K562 (cell line): ENCODE measurements at regions not wholly inside any gene's neighbourhood (a gene's known extent, or its start where the extent isn't known, plus 50 kb on each side); places are given as distances from the start of the nearest gene placed in this dataset.

Experiments
- ATAC-seq: fragments of 200-7000 bp; cut with Tn5 transposase; 3 replicates; pipeline ENCODE4 v1.9.1; 2020; ENCODE audit warnings: moderate library complexity
- BruUV-seq: library from RNA; stranded (reverse); fragments of 400-500 nt; replicated peaks from 2 replicates; lab custom pipeline; 2021; lab: Mats Ljungman, UMichigan
- CTCF ChIA-PET: fragments of 300-600 bp; formaldehyde crosslinking; extraction: SDS; loops from one replicate; lab custom pipeline; 2021; ENCODE audit warnings: low intra/inter-chr PET ratio; lab: Yijun Ruan, JAX
- POLR2A ChIA-PET: fragments of 300-600, 350-650 bp; sonication (Branson Sonifier 250); formaldehyde crosslinking; extraction: SDS; loops from one replicate; lab custom pipeline; 2021; ENCODE audit warnings: antibody characterized with exemption, inconsistent platforms; lab: Yijun Ruan, JAX
- DNase-seq, 4 experiments: peaks; one replicate each; pipeline versions ENCODE4 v3.0.0 to v3.0.0-alpha.2; 2011 to 2018; ENCODE audit warnings: low spot score in 3 of 4, mixed read lengths in 3 of 4; ENCODE audit errors: extremely low read depth in 1 of 4
- FAIRE-seq: peaks from 2 replicates; lab custom pipeline; 2011; peaks lifted over from hg19 to GRCh38; lab: Jason Lieb, UNC
- H2AFZ ChIP-seq: 2 replicates; pipeline ENCODE4 v1.6.0; 2011; ENCODE audit warnings: low read depth, low read length, control low read depth, inconsistent platforms
- H3K27ac ChIP-seq: fragments of 200-600 bp; 3 replicates; pipeline ENCODE4 v1.8.0; 2011; ENCODE audit warnings: low read depth, mild to moderate bottlenecking, control low read depth, inconsistent platforms, low read length, moderate library complexity, mixed read lengths; ENCODE audit errors: extremely low read depth
- H3K27me3 ChIP-seq, 2 experiments: fragments of 300-600 bp in 1 of 2; 2 replicates in 1 of 2; 3 replicates in 1 of 2; pipeline versions ENCODE4 v1.6.0 to v1.8.0; 2011; ENCODE audit warnings: inconsistent platforms in 2 of 2, low read length in 2 of 2, mild to moderate bottlenecking in 1 of 2, mixed read lengths in 1 of 2, moderate library complexity in 1 of 2; ENCODE audit not compliant: control insufficient read depth in 2 of 2, insufficient read depth in 2 of 2
- H3K36me3 ChIP-seq: fragments of 300-600 bp; 3 replicates; pipeline ENCODE4 v1.8.0; 2011; ENCODE audit warnings: mild to moderate bottlenecking, low read length, inconsistent platforms; ENCODE audit not compliant: control insufficient read depth, insufficient read depth
- H3K4me1 ChIP-seq, 2 experiments: fragments of 200-600 bp in 1 of 2; replicated peaks in 1 of 2; 2 replicates in 1 of 2; 3 replicates in 1 of 2; pipeline versions ENCODE4 v1.5.1 to v1.8.0; 2011; ENCODE audit warnings: inconsistent platforms in 2 of 2, low read length in 2 of 2, mild to moderate bottlenecking in 1 of 2, mixed read lengths in 1 of 2, moderate library complexity in 1 of 2; ENCODE audit not compliant: control insufficient read depth in 2 of 2, insufficient read depth in 2 of 2
- H3K4me2 ChIP-seq: 2 replicates; pipeline ENCODE4 v1.6.1; 2011; ENCODE audit warnings: low read length, control low read depth, inconsistent platforms, mixed read lengths; ENCODE audit not compliant: insufficient read depth
- H3K4me3 ChIP-seq: fragments of 200-600 bp; sonication (generic), shearing (Covaris generic); 2 replicates; pipeline ENCODE4 v1.5.1; 2016; ENCODE audit warnings: control low read depth, inconsistent platforms
- H3K79me2 ChIP-seq: fragments of 200-600 bp; 3 replicates; pipeline ENCODE4 v1.8.0; 2011; ENCODE audit warnings: low read length, inconsistent platforms; ENCODE audit not compliant: control insufficient read depth, insufficient read depth
- H3K9ac ChIP-seq, 2 experiments: 2 replicates each; pipeline versions ENCODE4 v1.6.0 to v1.6.1; 2011; ENCODE audit warnings: low read depth in 2 of 2, low read length in 2 of 2, control low read depth in 1 of 2, inconsistent platforms in 1 of 2, mild to moderate bottlenecking in 1 of 2, mixed read lengths in 1 of 2; ENCODE audit not compliant: insufficient read depth in 1 of 2
- H3K9me1 ChIP-seq: one replicate; pipeline ENCODE4 v1.6.0; 2011; ENCODE audit warnings: inconsistent platforms, mild to moderate bottlenecking, low read length, moderate library complexity; ENCODE audit not compliant: control insufficient read depth, insufficient read depth
- H3K9me3 ChIP-seq: replicated peaks from 2 replicates; pipeline ENCODE4 v1.5.1; 2011; ENCODE audit warnings: low read depth, low read length, inconsistent platforms; ENCODE audit not compliant: control insufficient read depth, insufficient read depth
- H4K20me1 ChIP-seq: replicated peaks from 2 replicates; pipeline ENCODE4 v1.6.1; 2011; ENCODE audit warnings: low read length, inconsistent platforms, mixed read lengths; ENCODE audit not compliant: control insufficient read depth, insufficient read depth
- CBFA2T3 ChIP-seq: fragments of 450-650 bp; IDR thresholded peaks from 2 replicates; pipeline ENCODE4 v1.6.1; 2017
- FOS ChIP-seq: IDR thresholded peaks from 3 replicates; pipeline ENCODE4 v1.6.1; 2011; ENCODE audit not compliant: insufficient read length; ENCODE audit errors: extremely low read depth
- HDGF ChIP-seq: fragments of 450-650 bp; IDR thresholded peaks from 2 replicates; pipeline ENCODE4 v1.6.1; 2016
- HSF4 ChIP-seq: fragments of 250-450 bp; sonication (Bioruptor Pico); IDR thresholded peaks from 2 replicates; pipeline ENCODE4 v2.1.2; 2022; ENCODE audit warnings: mild to moderate bottlenecking, moderate library complexity, borderline replicate concordance
- PTRF ChIP-seq: fragments of 450-650 bp; IDR thresholded peaks from 2 replicates; pipeline ENCODE4 v1.6.1; 2016; ENCODE audit warnings: mild to moderate bottlenecking, missing genetic modification characterization, missing compliant biosample characterization
- RBM25 ChIP-seq: fragments of 200-400 bp; formaldehyde crosslinking; IDR thresholded peaks from 2 replicates; pipeline ENCODE4 v1.6.1; 2018; ENCODE audit warnings: low read length, low read depth, moderate library complexity; ENCODE audit not compliant: severe bottlenecking
- YBX1 ChIP-seq: fragments of 450-650 bp; IDR thresholded peaks from 2 replicates; pipeline ENCODE4 v1.7.1; 2016; ENCODE audit warnings: mild to moderate bottlenecking
- WGBS: fragments of 100-300 bp; shearing (Covaris generic); methylation state at CpG from one replicate; pipeline ENCODE4 v1.1.6; 2016; ENCODE audit warnings: low coverage, mixed read lengths; ENCODE audit not compliant: insufficient coverage; ENCODE audit errors: missing lambda C conversion rate; 5-methylcytosine and 5-hydroxymethylcytosine counted together
- in situ Hi-C: fragments of 300-500 bp; cut with MboI; formaldehyde crosslinking; loops from 4 replicates; pipeline ENCODE4 v1.15.0; 2018; ENCODE audit warnings: inconsistent platforms, mixed read lengths
- intact Hi-C: fragments of 100-400 bp; cut with micrococcal nuclease; formaldehyde crosslinking; loops from 2 replicates; pipeline ENCODE4 v1.14.2; 2022
- TF ChIP-seq, protein P1 (sequence below): fragments of 150-350 bp; conservative IDR thresholded peaks from 2 replicates; pipeline ENCODE4 v1.6.1; 2014; ENCODE audit warnings: low read length
- TF ChIP-seq, protein P2 (sequence below), 2 experiments: fragments of 450-650 bp in 1 of 2; sonication (generic) in 1 of 2; formaldehyde crosslinking in 1 of 2; IDR thresholded peaks in 1 of 2; conservative IDR thresholded peaks in 1 of 2; 2 replicates each; pipeline versions ENCODE4 v1.6.1 to v1.8.1; 2016 to 2023; ENCODE audit warnings: mild to moderate bottlenecking in 2 of 2, moderate library complexity in 2 of 2, inconsistent platforms in 1 of 2, missing genetic modification reagents in 1 of 2

GRCh38 chr9:115672477-115673316 lies 480.9 kb upstream of the PAPPA start (continued):
- TF ChIP-seq, protein P1, sequence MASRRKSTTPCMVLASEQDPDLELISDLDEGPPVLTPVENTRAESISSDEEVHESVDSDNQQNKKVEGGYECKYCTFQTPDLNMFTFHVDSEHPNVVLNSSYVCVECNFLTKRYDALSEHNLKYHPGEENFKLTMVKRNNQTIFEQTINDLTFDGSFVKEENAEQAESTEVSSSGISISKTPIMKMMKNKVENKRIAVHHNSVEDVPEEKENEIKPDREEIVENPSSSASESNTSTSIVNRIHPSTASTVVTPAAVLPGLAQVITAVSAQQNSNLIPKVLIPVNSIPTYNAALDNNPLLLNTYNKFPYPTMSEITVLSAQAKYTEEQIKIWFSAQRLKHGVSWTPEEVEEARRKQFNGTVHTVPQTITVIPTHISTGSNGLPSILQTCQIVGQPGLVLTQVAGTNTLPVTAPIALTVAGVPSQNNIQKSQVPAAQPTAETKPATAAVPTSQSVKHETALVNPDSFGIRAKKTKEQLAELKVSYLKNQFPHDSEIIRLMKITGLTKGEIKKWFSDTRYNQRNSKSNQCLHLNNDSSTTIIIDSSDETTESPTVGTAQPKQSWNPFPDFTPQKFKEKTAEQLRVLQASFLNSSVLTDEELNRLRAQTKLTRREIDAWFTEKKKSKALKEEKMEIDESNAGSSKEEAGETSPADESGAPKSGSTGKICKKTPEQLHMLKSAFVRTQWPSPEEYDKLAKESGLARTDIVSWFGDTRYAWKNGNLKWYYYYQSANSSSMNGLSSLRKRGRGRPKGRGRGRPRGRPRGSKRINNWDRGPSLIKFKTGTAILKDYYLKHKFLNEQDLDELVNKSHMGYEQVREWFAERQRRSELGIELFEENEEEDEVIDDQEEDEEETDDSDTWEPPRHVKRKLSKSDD: no peak

DNA sequence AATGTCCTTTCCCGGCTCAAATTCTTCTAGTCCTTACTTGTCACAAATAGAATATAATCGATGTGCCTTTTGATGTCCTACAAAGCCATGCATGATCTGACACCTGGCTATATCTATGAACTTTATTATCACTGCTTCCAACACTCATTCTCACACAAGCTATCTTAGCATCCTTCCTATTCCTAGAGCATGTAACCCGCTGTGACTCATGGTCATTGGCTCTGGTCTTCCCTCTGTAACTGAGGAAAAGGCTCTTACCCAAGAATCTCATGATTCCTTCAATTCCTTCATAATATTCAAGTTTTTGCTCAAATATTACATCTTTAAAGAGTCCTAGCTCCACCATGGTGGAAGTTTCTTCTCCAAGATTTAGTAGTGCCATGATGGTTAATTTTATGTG lies 480.0 kb upstream of the PAPPA start:
- Histone ChIP-seq H3K4me1 (no peaks in the 10 kb centered on the region), H3K4me2 (no peak overlapping the region), H2AFZ (no peak overlapping the region), H3K27ac (no peak overlapping the region), H3K27me3 (no peaks in the 10 kb centered on the region), H3K36me3 (no peaks in the 10 kb centered on the region), H3K4me3 (no peak overlapping the region), H4K20me1 (no peaks in the 10 kb centered on the region), H3K9ac (no peak overlapping the region), H3K9me3 (no peaks in the 10 kb centered on the region), H3K9me1 (no peaks in the 10 kb centered on the region), H3K79me2 (no peaks in the 10 kb centered on the region)
- no peak for DNase-seq
- TF ChIP-seq RBM25: no peak
- no peak for TF ChIP-seq CBFA2T3
- TF ChIP-seq PTRF (tag): no peak
- TF ChIP-seq HDGF: no peak
- no peak for TF ChIP-seq FOS
- no peak for TF ChIP-seq YBX1
- TF ChIP-seq HSF4 (CRISPR knock-in tag): no peak
- TF ChIP-seq, protein P2, sequence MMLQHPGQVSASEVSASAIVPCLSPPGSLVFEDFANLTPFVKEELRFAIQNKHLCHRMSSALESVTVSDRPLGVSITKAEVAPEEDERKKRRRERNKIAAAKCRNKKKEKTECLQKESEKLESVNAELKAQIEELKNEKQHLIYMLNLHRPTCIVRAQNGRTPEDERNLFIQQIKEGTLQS (IDR thresholded peaks at IDR 0.05): no peak
- TF ChIP-seq, protein P2 (CRISPR knock-in tag; conservative IDR thresholded peaks at IDR 0.05): no peak
- intact Hi-C loops (no loop called here), in situ Hi-C loops (no loop called here)
- no peak for FAIRE-seq
- CTCF ChIA-PET: no interaction called here
- BruUV-seq: no TSS peak
- POLR2A ChIA-PET: no interaction called here
- ATAC-seq: no peak
- 3% methylated on average over 3 of the region's 3 CpGs for WGBS
